Ovary (tissue), 3 donors: ENCODE measurements at regions not wholly inside any gene's neighbourhood (a gene's known extent, or its start where the extent isn't known, plus 50 kb on each side); places are given as distances from the start of the nearest gene placed in this dataset.

Source experiments
- EP300 ChIP-seq: sonication (generic); formaldehyde crosslinking; IDR thresholded peaks from one replicate; pipeline ENCODE4 v1.6.1; 2017; ENCODE audit warnings: antibody characterized with exemption
- TF ChIP-seq, protein P1 (sequence below), 3 donors: fragments of 450-650 bp in 2 of 3; fragments of 200-600 bp in 1 of 3; IDR thresholded peaks; one replicate each; pipeline versions ENCODE4 v1.5.1 to v1.8.0; 2016 to 2022; ENCODE audit warnings: antibody characterized with exemption in 3 of 3, mild to moderate bottlenecking in 1 of 3
- donor health status: DM: no; HTN: no; CAD: no.

DNA sequence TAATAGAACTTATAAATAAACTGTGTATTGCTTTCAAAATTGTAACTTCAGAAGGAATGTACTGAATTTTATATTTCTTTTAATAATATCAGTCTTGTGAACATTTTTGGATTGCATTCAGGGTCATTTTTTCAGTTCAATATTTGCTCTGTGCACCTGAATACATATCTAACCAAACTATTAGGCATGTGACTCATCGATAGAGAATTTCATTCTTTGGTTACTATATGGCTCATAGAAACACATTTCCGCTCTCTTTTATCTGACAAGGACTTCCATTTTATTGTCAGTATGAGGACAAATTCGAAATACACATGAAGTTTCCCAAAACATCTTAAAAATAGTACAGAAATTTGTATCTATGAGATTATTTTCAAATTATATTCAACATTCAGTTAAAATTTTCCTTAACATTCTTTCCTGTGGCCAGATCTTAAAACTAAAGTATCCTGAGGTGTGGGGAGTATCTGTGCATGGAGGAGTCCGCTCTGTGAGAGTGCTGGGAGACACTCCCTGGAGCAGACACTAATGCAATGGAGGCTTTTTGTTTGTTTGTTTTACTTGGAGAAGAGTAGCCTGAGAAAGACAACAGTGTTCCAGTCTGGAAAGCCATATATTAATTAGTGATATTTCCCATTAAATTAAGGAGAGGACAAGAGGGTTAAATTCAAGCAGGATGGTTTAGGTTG is 483.6 kb downstream of the PCDH20 start:
- TF ChIP-seq, protein P1, sequence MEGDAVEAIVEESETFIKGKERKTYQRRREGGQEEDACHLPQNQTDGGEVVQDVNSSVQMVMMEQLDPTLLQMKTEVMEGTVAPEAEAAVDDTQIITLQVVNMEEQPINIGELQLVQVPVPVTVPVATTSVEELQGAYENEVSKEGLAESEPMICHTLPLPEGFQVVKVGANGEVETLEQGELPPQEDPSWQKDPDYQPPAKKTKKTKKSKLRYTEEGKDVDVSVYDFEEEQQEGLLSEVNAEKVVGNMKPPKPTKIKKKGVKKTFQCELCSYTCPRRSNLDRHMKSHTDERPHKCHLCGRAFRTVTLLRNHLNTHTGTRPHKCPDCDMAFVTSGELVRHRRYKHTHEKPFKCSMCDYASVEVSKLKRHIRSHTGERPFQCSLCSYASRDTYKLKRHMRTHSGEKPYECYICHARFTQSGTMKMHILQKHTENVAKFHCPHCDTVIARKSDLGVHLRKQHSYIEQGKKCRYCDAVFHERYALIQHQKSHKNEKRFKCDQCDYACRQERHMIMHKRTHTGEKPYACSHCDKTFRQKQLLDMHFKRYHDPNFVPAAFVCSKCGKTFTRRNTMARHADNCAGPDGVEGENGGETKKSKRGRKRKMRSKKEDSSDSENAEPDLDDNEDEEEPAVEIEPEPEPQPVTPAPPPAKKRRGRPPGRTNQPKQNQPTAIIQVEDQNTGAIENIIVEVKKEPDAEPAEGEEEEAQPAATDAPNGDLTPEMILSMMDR (IDR thresholded peaks at IDR 0.05), result no peak
- TF ChIP-seq EP300, result no peak
